MM.1S (cell line): ENCODE measurements at regions not wholly inside any gene's neighbourhood (a gene's known extent, or its start where the extent isn't known, plus 50 kb on each side); places are given as distances from the start of the nearest gene placed in this dataset.
"Not testable (repeated sequence)": the region's sequence is repeated elsewhere in the genome, so short reads cannot be mapped to it uniquely, and the experiment has no call there.

Experiments used
- DNase-seq: peaks from one replicate; pipeline ENCODE4 v3.0.0-alpha.2; 2015
- H2AFZ ChIP-seq: fragments of 300-600 bp; sonication (generic); 2 replicates; pipeline ENCODE4 v1.6.0; 2016; ENCODE audit warnings: antibody characterized with exemption, low read length
- H3F3A ChIP-seq: fragments of 300-600 bp; sonication (generic); 2 replicates; pipeline ENCODE4 v1.6.1; 2016; ENCODE audit warnings: mild to moderate bottlenecking, antibody characterized with exemption, low read length, moderate library complexity, mixed read lengths; ENCODE audit not compliant: insufficient read depth
- H3K27ac ChIP-seq: fragments of 300-600 bp; sonication (generic); 2 replicates; pipeline ENCODE4 v1.5.1; 2016; ENCODE audit warnings: mild to moderate bottlenecking, low read length
- H3K27me3 ChIP-seq: fragments of 300-600 bp; sonication (generic); replicated peaks from 2 replicates; pipeline ENCODE4 v1.6.0; 2016; ENCODE audit warnings: low read length; ENCODE audit not compliant: insufficient read depth
- H3K36me3 ChIP-seq: fragments of 300-600 bp; sonication (generic); replicated peaks from 2 replicates; pipeline ENCODE4 v1.6.1; 2016; ENCODE audit warnings: mild to moderate bottlenecking, low read length, mixed read lengths; ENCODE audit not compliant: insufficient read depth
- H3K4me1 ChIP-seq: fragments of 300-600 bp; sonication (generic); 2 replicates; pipeline ENCODE4 v1.6.1; 2016; ENCODE audit warnings: low read length, mixed read lengths
- H3K4me2 ChIP-seq: fragments of 300-600 bp; sonication (generic); 2 replicates; pipeline ENCODE4 v1.6.0; 2016; ENCODE audit warnings: low read depth, low read length
- H3K4me3 ChIP-seq: fragments of 300-600 bp; sonication (generic); 2 replicates; pipeline ENCODE4 v1.5.1; 2016; ENCODE audit warnings: low read length, mixed read lengths
- H3K79me2 ChIP-seq: fragments of 300-600 bp; sonication (generic); 2 replicates; pipeline ENCODE4 v1.6.1; 2016; ENCODE audit warnings: mixed run types, low read length, mixed read lengths
- H3K9ac ChIP-seq: fragments of 300-600 bp; sonication (generic); 2 replicates; pipeline ENCODE4 v1.6.1; 2016; ENCODE audit warnings: low read length, mixed read lengths
- H3K9me2 ChIP-seq: fragments of 300-600 bp; sonication (generic); replicated peaks from 2 replicates; pipeline ENCODE4 v1.6.1; 2016; ENCODE audit warnings: mild to moderate bottlenecking, low read length, mixed read lengths; ENCODE audit not compliant: insufficient read depth
- H3K9me3 ChIP-seq: fragments of 300-600 bp; sonication (generic); replicated peaks from 2 replicates; pipeline ENCODE4 v1.6.1; 2016; ENCODE audit warnings: mild to moderate bottlenecking, low read length, mixed read lengths; ENCODE audit not compliant: insufficient read depth
- H4K20me1 ChIP-seq: fragments of 300-600 bp; sonication (generic); 2 replicates; pipeline ENCODE4 v1.6.1; 2016; ENCODE audit warnings: mild to moderate bottlenecking, low read length, moderate library complexity, mixed read lengths; ENCODE audit not compliant: insufficient read depth
- CTCF ChIP-seq: fragments of 300-600 bp; sonication (generic); IDR thresholded peaks from 2 replicates; pipeline ENCODE4 v1.5.1; 2016; ENCODE audit warnings: antibody characterized with exemption, low read length, mixed read lengths
- EZH2phosphoT487 ChIP-seq: fragments of 300-600 bp; sonication (generic); IDR thresholded peaks from 2 replicates; pipeline ENCODE4 v1.6.1; 2018; ENCODE audit warnings: antibody characterized with exemption, low read length

DNA sequence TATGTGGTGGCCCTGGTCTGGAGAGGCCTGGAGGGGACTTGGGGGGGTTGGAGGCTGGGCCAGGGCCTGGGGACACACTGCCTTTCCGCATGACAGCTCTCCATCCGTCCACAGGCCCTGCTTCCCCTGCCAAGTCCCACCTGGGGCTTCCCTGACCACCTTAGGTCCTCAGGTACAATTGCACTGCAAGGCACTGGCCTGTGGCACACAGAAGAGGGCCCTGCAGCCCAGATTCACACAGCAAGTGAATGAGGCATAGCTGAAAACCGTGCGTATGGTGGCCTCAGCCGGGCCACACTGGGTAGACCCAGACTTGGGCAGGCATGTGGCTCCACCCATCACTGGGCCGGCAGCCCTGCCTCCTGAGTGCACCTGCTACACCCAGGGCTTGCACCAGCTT, 114.2 kb downstream of the TNFRSF13B start:
- H3K9me2 ChIP-seq, H3K9me3 ChIP-seq, H3K27ac ChIP-seq, DNase-seq, H3K27me3 ChIP-seq, H3K4me1 ChIP-seq, H3K4me2 ChIP-seq, H3K36me3 ChIP-seq, H3F3A ChIP-seq, H2AFZ ChIP-seq, H4K20me1 ChIP-seq, H3K9ac ChIP-seq, H3K4me3 ChIP-seq, H3K79me2 ChIP-seq: not testable (repeated sequence)

GRCh38 chr17:16856846-16857245, 115.1 kb downstream of the TNFRSF13B start:
- not testable (repeated sequence) for H4K20me1 ChIP-seq, H3F3A ChIP-seq, H2AFZ ChIP-seq, H3K36me3 ChIP-seq, H3K79me2 ChIP-seq, H3K4me3 ChIP-seq, H3K9ac ChIP-seq, H3K9me3 ChIP-seq, H3K9me2 ChIP-seq, H3K4me1 ChIP-seq, H3K4me2 ChIP-seq, DNase-seq, H3K27me3 ChIP-seq, H3K27ac ChIP-seq

DNA sequence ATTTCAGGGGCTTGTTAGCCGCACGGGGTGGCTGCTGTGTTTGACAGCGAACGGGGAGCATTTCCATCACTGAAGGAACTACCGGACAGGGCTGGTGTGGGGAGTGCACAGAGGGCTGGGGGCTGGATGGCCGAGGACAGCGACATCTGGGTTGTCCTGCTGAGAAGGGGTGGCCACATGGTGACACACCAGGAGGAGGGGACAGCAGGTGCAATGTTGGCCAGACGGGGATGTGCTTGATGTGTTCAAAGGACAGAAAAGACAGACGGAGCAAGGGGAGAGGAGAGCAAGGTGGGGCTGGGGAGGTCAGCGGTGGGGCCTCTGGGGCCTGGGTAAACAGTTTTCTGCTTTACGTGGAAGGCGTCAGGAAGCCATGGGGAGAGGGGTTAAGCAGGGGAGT, 115.7 kb downstream of the TNFRSF13B start:
- not testable (repeated sequence) for H3K36me3 ChIP-seq, H3K79me2 ChIP-seq, H3K4me3 ChIP-seq, H3F3A ChIP-seq, H3K4me1 ChIP-seq, DNase-seq, H3K9me3 ChIP-seq, H3K4me2 ChIP-seq, H3K27me3 ChIP-seq, H3K9me2 ChIP-seq, H2AFZ ChIP-seq, H3K27ac ChIP-seq, H3K9ac ChIP-seq, H4K20me1 ChIP-seq

DNA sequence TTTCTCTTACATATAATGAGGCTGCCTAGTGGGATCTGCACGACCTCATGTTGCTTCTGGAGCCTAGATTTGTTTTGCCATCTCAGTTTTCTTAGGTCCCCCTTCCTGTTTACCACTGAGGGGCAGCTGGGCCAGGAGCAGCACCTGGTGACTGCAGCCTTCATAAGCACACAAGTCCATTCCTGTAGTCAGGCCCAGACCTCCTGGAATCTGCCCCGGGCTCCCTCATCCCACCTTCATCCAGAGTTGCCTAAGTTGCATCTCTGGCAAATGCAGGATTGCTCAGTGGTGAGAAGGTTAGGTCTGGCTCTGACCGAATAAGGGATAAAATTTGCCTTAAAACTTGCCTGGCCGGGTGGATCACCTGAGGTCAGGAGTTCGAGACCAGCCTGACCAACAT, 117.3 kb downstream of the TNFRSF13B start:
- not testable (repeated sequence) for H3K79me2 ChIP-seq, H2AFZ ChIP-seq, H3K9ac ChIP-seq, H3K36me3 ChIP-seq, H3K4me2 ChIP-seq, H4K20me1 ChIP-seq, H3K27me3 ChIP-seq, DNase-seq, H3K27ac ChIP-seq, H3K4me3 ChIP-seq, H3F3A ChIP-seq, H3K9me2 ChIP-seq, H3K9me3 ChIP-seq, H3K4me1 ChIP-seq

DNA sequence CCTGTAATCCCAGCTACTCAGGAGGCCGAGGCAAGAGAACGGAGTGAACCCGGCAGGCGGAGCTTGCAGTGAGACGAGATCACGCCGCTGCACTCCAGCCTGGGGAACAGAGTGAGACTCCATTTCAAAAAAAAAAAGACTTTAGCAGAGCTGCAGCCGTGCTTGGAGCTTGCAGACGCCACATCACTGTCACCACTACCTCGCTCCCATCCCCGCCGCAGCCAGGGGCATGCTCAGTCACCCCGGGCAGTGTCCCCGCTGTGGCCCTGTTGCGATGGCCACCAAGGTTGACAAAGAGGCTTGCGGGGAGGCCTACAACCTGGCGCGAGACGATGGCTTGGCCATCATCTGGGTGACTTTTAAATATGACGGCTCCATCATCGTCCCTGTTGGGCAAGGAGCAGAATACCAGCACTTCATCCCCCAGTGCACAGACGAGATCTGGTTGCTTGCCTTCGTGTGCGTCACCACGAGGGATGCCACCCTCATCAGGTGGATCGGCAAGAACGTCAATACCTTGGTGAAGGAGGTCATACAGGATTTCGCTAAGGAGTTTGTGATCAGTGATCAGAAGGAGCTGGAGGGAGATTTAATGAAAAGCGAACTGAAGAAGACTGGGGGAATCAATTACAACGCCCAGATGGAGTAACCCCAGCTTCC, 118.1 kb downstream of the TNFRSF13B start:
- no peak overlapping the region for H3K27ac ChIP-seq
- H3K36me3 ChIP-seq = no peaks in the 10 kb centered on the region
- no peak overlapping the region for H3K9ac ChIP-seq
- H3K9me2 ChIP-seq = no peaks in the 10 kb centered on the region
- H3K4me2 ChIP-seq = no peak overlapping the region
- no peaks in the 10 kb centered on the region for H3K79me2 ChIP-seq
- H3K4me1 ChIP-seq = no peaks in the 10 kb centered on the region
- no peaks in the 10 kb centered on the region for H3K27me3 ChIP-seq
- no peaks in the 10 kb centered on the region for H3K9me3 ChIP-seq
- DNase-seq = no peak
- no peaks in the 10 kb centered on the region for H4K20me1 ChIP-seq
- no peak overlapping the region for H3K4me3 ChIP-seq
- no peaks in the 10 kb centered on the region for H3F3A ChIP-seq
- no peak for TF ChIP-seq CTCF
- TF ChIP-seq EZH2phosphoT487 = no peak
- no peak overlapping the region for H2AFZ ChIP-seq

GRCh38 chr17:16849861-16850260, 122.1 kb downstream of the TNFRSF13B start:
- not testable (repeated sequence) for H3K9me2 ChIP-seq, H3K36me3 ChIP-seq, H3K4me2 ChIP-seq

GRCh38 chr17:16848997-16849396, 122.9 kb downstream of the TNFRSF13B start:
- DNase-seq, H2AFZ ChIP-seq, H3K4me2 ChIP-seq, H3K9me2 ChIP-seq, H3K9ac ChIP-seq, H4K20me1 ChIP-seq, H3K27ac ChIP-seq, H3K4me1 ChIP-seq, H3K27me3 ChIP-seq, H3K36me3 ChIP-seq, H3K4me3 ChIP-seq, H3K9me3 ChIP-seq, H3F3A ChIP-seq, H3K79me2 ChIP-seq: not testable (repeated sequence)

More at GRCh38 chr17:16849861-16850260, 122.1 kb downstream of the TNFRSF13B start:
- H3F3A ChIP-seq, H3K79me2 ChIP-seq, DNase-seq, H3K27ac ChIP-seq, H3K9ac ChIP-seq, H3K4me3 ChIP-seq, H3K27me3 ChIP-seq, H3K4me1 ChIP-seq, H3K9me3 ChIP-seq, H2AFZ ChIP-seq, H4K20me1 ChIP-seq: not testable (repeated sequence)
